ENCODE measurements at regions not wholly inside any gene's neighbourhood (a gene's known extent, or its start where the extent isn't known, plus 50 kb on each side); places are given as distances from the start of the nearest gene placed in this dataset.

DNA sequence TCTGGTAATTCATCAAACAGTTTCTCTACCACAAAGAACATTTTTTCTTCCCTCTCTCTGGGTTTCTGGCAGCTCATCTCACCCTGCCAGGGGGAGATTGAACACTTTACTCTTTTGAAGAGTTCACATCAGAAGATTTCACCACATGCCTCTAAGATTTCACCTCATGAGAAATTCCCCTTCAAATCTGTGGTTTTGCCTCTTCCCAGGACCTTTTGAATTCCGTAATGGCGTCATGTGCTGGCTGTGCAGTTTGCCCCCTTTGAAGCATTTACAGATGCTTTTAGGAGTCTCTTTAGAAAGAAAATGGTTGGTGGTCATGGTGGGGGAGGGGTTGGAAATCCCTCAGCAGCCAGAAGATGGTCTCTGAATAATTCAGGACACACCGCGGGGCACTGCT is 486.1 kb downstream of the QKI start:
- H3K23ac ChIP-seq (ENCODE audit: insufficient read length, low read depth, low read length): no peak overlapping the region
- no CpG with 5 or more reads among the region's 4 CpGs for WGBS (ENCODE audit: extremely low coverage, insufficient read length, low lambda C conversion rate)
- no peak overlapping the region for H2BK5ac ChIP-seq (ENCODE audit: insufficient read length, low read length)
- no peaks in the 10 kb centered on the region for H3K23me2 ChIP-seq (ENCODE audit: insufficient read length, low read depth, low read length, poor library complexity, severe bottlenecking)
- H3K4me3 Mint-ChIP-seq: no peak overlapping the region
- H3K4me1 ChIP-seq (ENCODE audit: insufficient read depth, low read length): peaks cover 3% of the 10 kb centered on the region; the same call in 1 of the 2 replicates
- H3K18ac ChIP-seq (ENCODE audit: insufficient read length, low read depth, low read length): no peak overlapping the region
- no peak overlapping the region for H3K9ac ChIP-seq (ENCODE audit: extremely low read depth, insufficient read length, low read length)
- no peaks in the 10 kb centered on the region for H3K79me2 ChIP-seq (ENCODE audit: insufficient read depth, low read length)
- no peak overlapping the region for H2BK15ac ChIP-seq (ENCODE audit: low read depth, low read length)
- H3K36me3 Mint-ChIP-seq (ENCODE audit: insufficient read depth in 1 of 3, low read depth in 3 of 3): peaks cover 0 to 12% (median 0%) of the 10 kb centered on the region in 3 experiments; a peak in 3 of 7 replicates
- peaks cover 7 to 13% of the 10 kb centered on the region in 2 experiments; a peak in 2 of 5 replicates for H3K9me3 Mint-ChIP-seq
- H2BK20ac ChIP-seq (ENCODE audit: low read depth, low read length, poor library complexity, severe bottlenecking): no peak overlapping the region
- TF ChIP-seq, protein P1, sequence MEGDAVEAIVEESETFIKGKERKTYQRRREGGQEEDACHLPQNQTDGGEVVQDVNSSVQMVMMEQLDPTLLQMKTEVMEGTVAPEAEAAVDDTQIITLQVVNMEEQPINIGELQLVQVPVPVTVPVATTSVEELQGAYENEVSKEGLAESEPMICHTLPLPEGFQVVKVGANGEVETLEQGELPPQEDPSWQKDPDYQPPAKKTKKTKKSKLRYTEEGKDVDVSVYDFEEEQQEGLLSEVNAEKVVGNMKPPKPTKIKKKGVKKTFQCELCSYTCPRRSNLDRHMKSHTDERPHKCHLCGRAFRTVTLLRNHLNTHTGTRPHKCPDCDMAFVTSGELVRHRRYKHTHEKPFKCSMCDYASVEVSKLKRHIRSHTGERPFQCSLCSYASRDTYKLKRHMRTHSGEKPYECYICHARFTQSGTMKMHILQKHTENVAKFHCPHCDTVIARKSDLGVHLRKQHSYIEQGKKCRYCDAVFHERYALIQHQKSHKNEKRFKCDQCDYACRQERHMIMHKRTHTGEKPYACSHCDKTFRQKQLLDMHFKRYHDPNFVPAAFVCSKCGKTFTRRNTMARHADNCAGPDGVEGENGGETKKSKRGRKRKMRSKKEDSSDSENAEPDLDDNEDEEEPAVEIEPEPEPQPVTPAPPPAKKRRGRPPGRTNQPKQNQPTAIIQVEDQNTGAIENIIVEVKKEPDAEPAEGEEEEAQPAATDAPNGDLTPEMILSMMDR (conservative IDR thresholded peaks at IDR 0.05): no peak
- no peak overlapping the region for H3K14ac ChIP-seq (ENCODE audit: insufficient read depth, low read length)
- H3K27ac Mint-ChIP-seq: peak overlapping the region in 1 of 3 experiments; percentile 35; a peak in 2 of 7 replicates
- no peak overlapping the region for H4K5ac ChIP-seq (ENCODE audit: insufficient read length, low read depth, low read length)
- no peak overlapping the region for H3K4me2 ChIP-seq (ENCODE audit: insufficient read depth, insufficient read length, low read length)
- no peak overlapping the region for H4K8ac ChIP-seq (replicated peaks; ENCODE audit: insufficient read length, low read depth, low read length)
- H4K91ac ChIP-seq (ENCODE audit: insufficient read length, low read depth, low read length): no peak overlapping the region
- H3T11ph ChIP-seq (ENCODE audit: low read length): no peak overlapping the region
- H2BK12ac ChIP-seq (ENCODE audit: insufficient read length, low read depth, low read length): no peak overlapping the region
- H4K20me1 ChIP-seq (ENCODE audit: control insufficient read depth, insufficient read depth, insufficient read length): no peaks in the 10 kb centered on the region
- no peak overlapping the region for H2AFZ ChIP-seq (ENCODE audit: low read length)
- no peaks in the 10 kb centered on the region for H3K9me3 ChIP-seq (ENCODE audit: control insufficient read depth, low read depth, low read length)
- H2AK5ac ChIP-seq (ENCODE audit: insufficient read length, low read length): no peak overlapping the region
- no peak overlapping the region for H3K56ac ChIP-seq (ENCODE audit: insufficient read length, low read depth, low read length)
- no peak overlapping the region for H3K27ac ChIP-seq (ENCODE audit: insufficient read length, low read depth, low read length)
- no peak overlapping the region for H2BK120ac ChIP-seq (ENCODE audit: low read depth, low read length, poor library complexity, severe bottlenecking)
- no peak for DNase-seq
- no peaks in the 10 kb centered on the region for H3K79me1 ChIP-seq (ENCODE audit: insufficient read depth, low read depth, low read length, poor library complexity, severe bottlenecking)
- H3K27me3 ChIP-seq (ENCODE audit: insufficient read depth, low read length): no peaks in the 10 kb centered on the region
- H3K4ac ChIP-seq (ENCODE audit: low read depth, low read length): no peak overlapping the region
- H3K27me3 Mint-ChIP-seq (ENCODE audit: low read depth): no peaks in the 10 kb centered on the region
- H3K4me1 Mint-ChIP-seq: peaks cover 23 to 27% of the 10 kb centered on the region in 2 experiments

Measured in H9 (cell line).